GM21576 (cell line): ENCODE measurements at regions not wholly inside any gene's neighbourhood (a gene's known extent, or its start where the extent isn't known, plus 50 kb on each side); places are given as distances from the start of the nearest gene placed in this dataset.
"Not testable (repeated sequence)": the region's sequence is repeated elsewhere in the genome, so short reads cannot be mapped to it uniquely, and the experiment has no call there.

Experiments
- ATAC-seq: cut with Tn5 transposase; IDR thresholded peaks from one replicate; pipeline ENCODE4 v1.9.1; 2021; ENCODE audit warnings: mild to moderate bottlenecking, moderate library complexity; ENCODE audit not compliant: unreplicated experiment

DNA sequence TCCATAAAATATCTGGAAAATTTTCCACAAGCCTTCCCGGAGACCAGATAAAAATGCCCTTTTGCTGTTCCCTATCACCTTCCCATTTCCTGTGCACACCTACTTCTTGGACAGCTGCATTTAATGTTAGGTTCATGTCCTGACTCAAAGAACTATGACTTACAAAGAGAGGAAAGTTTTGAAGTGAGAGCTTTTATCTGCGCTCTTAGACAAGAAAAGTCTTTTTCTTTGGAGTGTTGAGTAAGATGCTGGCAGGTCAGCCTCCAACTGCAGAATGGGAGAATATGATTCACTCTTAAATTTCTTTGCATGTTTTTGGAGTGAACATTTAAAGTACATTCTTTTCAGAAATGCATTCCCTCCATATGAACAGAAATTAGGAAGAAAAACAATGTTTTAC lies 147.3 kb upstream of the DPH6 start:
- no peak for ATAC-seq

DNA sequence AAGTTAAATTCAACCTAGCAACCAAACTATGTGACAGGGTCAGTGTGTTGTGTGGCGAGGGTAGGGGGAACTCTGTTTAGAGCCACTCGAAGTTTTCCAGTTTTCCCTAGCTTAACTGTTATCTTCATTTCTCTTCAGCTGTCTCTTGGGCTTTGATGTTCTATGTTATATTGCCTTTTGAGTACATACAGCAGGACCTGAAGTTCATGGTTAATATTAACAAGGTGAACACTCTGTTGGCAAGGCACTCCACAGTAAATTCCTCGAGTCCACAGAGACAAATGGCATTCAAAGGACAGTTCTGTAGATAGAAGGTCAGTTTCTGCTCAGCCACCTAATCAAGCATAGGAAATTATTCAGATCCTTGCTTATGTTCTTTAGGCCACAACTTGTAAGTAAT lies 147.9 kb upstream of the DPH6 start:
- ATAC-seq: no peak

DNA sequence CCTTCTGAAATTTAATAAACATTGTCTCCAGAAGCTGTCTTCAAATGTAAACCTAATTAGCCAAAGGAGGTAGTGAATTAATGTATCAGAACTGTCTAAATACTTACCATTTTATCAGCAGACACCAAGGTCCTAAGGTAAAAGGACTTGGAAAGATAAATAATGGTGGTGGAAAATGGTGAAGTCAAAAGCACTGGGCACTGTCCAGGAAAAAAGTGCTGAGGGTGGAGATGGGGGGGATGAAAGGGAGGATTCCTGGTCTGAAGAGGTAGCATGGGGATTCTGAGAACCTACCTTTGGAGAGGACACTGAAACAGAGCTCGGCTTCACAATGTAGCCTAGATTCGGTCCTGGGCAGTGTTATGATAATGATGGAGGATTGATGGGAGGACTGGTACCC lies 149.0 kb upstream of the DPH6 start:
- ATAC-seq: no peak

DNA sequence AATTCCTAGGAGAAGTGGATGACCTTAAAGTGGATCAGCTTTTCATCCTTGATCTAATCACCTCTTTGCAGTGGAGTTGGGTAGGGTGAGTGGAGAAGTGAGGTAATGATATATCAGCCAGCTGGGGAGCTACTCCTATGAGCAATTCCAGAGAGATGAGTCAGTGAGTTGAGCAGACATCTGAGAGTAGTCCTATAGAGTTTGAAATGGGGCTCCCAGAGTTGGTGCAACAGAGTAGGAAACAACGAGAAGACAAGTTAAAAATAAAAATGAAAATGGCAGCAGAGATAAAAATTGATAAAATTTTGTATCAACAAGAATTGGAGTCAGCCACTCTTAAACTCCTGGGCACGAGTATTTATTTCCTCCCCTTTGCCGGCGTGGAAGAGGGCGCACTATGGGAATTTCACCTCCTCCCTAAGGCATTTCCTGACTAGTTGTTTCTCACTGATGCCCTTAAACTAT lies 150.8 kb upstream of the DPH6 start:
- ATAC-seq: no peak

DNA sequence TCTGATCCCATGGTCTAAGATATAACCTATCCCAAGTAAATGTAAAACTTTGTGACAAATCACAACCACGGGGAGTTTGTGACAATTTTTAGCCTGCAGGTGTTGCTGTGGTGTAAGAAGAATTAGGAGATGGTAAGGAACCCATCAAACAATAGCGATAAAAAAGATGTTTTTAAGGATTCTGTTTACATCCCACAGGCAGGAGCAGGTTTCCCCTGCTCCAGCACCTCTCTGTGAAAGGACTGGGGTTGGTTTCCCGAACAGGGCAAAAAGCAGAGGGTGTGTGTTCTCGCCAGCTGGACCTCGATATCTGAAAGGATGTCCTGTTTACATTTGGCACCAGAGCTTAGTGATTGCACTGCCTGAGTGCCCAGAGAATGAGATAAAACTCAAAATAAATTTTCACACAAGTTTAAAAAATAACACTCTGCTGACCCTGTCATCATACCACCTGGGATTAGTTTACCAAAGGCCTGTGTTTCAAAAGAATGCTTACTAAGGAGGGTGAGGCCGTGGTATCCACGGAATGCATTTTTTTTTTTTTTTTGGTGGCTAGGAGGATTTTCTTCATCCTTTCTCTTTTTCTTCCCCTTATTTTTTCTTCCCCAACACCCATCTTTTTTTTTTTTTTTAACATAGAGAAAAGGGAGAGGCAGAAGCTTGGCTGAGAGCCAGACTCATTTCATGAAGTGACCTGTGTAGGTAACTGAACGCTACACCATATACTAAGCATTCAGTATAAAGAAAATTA lies 151.8 kb upstream of the DPH6 start:
- ATAC-seq: no peak

DNA sequence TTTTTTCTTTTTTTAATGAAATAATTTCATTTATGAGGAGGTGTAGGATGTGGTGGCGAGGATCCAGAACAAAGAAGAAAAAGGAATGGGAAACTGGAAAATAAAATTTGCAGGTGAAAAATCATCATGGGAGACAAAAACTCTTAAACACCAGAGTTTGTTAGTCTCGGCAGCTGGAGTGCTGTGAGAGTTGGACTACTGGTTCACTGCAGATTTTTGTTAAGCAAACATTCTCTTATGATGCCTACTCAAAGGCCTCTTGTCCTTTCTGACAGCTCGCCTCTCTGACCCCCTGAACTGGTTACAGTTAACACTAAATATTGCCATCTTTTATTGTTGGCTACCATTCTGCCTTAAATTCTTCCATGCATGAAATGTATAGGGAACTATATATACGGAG lies 152.4 kb upstream of the DPH6 start:
- no peak for ATAC-seq

DNA sequence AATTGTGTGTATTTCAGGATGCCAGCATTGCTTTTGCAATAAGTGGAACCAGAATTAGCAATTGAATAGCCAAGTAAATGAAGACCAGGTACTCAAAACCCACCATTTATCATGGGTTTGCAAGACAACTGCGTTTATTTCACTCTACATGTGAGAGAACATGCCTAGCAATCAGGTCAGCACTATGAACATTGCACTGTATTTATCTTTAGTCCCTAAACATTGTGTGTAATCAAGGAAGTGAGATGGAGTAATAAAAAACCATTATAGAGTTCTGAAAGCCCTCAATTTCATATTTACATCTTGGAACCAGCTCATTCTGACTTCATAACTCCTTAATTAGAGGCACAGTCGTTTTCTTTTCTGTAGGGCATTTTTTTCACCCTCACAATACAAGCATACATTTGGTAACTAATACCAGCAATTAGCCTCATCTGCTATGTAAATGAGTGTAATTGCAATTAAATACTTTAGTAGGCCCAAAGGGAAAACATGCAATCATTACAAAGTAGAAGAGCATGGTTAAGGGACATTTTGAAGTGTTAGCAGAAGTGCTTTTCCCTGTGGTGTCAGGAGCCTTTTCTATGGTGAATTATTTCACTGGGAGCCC lies 153.1 kb upstream of the DPH6 start:
- ATAC-seq: no peak

DNA sequence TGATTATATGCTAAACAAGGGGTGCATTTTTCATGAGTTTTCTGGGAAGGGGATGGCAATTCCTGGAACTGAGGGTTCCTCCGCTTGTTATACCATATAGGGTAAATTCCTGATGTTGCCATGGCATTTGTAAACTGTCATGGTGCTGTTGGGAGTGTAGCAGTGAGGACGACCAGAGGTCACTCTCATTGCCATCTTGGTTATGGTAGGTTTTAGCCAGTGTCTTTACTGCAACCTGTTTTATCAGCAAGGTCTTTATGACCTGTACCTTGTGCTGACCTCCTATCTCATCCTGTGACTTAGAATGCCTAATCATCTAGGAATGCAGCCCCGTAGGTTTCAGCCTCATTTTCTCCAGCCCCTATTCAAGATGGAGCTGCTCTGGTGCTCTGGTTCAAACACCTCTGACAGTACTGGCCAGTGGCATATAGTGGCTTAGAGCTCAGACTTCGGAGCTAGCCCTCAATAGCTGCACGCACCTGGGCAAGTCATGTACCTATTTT lies 154.2 kb upstream of the DPH6 start:
- ATAC-seq: not testable (repeated sequence)

DNA sequence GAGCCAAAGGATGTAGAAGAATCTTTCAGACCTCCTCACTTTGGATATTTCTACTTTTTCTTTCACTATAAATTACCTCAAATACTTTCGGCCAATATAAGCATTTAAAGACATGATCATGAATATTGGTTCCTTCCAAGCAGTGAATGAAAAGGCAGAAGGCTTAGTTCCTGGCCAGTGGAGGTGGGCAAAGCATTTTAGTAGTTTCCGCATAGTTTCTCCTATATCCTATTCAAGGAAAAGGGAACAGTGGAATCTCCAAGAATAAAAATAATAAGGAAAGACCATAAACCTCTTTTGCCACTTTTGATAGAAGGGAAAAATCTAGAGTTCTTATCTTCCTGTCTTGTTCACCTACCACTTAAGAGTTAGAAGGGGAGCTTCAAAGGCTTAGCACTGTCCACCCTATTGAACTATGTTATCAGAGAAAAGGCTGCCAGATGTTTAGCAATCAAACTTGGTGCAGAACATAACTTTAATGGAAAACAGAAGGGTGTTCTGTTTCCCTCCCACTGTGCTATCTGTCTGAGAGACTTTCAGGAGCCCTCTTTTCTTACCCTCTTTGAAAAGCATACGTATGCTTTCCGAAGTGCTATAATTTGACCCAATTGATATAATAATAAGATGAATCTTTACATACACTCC lies 155.6 kb upstream of the DPH6 start:
- ATAC-seq: no peak

DNA sequence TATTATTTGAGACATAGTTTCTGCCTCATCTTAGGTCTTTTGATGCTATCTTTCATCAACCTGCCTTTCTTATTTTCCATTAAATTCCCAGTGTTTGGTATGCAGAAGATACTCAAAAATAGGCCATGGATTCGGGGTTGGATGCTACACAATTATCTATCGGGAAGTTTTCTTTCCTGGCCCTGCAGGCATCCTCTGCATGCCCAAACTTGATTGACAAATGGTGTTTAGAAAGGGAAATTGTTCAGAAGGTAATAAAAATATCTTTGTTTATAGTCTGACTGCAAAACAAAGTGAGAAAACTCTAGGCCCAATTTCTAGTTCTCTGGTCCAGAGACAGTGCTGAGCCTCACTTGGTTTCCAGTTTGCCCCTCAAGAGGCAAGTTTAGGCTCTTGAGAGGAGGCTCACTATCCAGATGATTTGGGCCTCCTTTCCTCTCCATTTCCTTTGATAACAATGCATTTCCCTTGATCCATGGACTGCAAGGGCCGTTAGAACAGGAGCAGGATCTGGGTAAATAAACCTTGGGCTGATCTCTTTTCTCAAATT lies 157.1 kb upstream of the DPH6 start:
- no peak for ATAC-seq

DNA sequence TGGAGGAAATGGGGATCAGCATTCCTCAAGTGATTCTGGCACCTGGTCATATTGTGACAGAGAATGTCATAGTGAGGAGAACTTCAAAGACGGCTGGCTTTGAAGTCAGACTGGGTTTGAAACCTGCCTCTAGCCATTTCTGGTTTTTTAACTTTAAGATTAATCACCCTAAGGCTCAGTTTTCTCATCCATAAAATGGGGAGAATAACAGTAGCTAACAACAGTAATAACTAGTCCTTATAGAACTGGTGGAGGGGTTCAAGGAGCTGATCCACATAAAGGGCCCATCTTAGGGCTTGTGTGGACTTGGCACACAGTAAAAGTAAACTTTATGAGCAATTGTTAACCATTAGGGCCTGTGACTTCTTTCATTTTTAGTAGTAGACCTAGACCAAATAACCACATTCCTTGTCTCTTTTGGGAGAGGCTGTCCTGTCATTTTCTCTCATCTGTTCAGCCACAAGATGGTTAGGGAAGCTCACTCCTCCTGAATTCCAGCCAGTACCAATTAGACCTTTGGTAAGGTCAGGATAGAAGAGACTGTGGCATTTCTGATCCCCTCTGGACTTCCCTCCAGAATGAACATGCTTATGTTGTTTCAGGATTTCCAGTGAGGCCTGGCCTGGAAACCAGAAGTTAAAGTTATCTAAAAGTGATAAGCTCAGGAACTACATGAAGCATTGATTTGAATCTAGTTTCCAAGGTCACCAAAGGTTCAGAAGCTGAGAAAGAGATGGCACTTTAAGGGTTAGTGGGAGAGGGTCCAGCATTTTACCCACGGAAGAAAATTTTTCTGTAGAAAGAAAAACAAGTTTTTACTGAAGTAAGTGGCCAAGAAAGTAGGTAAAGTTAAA lies 159.3 kb upstream of the DPH6 start:
- no peak for ATAC-seq

DNA sequence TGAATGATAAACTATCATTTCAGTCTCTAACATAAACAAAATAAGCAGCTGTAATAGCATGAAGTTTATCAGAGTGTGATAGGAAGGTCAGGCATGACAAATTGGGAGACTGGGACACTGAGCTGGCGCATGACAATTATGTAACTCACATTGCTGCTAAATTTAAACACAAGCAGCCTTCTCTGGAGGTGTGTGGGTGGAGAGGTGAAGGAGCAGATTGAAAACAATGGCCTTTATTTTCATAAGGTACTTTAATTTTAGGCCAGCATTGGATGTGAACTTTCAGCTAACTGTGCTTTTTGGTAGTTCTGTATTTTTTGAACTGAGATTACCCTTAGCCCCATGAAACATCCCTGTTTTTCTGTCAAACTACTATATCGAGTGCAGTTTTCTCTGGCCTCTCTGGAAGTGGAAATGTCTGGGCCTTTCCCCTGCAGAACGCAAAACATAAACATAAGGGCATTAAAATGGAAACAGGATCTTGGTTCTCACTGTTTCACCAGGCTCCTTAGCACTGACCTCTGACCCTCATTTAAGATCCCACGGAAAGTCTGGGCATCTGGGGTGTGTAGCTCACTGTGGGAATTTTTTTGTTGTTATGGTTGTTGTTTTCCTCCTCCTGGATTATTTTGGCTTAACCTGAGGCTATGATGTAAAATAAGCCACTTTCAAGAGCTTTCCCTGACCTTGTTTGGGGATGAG lies 160.1 kb upstream of the DPH6 start:
- ATAC-seq: no peak

DNA sequence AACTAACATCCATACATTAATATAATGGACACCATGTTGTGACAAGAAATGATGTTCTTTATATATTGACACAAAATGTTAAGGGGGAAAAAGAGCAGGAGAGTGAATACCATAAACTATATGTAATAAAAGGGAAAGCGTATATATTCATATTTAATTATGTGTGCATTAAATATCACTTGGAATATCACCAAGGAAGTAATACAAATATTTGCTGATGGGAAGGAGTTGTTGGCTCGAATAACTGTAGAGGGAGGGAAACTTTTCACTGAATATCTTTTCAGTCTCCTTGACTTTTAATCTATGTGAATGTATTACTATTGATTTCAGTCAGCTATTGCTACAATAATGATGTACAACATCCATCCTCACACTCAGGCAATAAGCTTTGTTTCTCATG lies 167.0 kb upstream of the DPH6 start:
- no peak for ATAC-seq

DNA sequence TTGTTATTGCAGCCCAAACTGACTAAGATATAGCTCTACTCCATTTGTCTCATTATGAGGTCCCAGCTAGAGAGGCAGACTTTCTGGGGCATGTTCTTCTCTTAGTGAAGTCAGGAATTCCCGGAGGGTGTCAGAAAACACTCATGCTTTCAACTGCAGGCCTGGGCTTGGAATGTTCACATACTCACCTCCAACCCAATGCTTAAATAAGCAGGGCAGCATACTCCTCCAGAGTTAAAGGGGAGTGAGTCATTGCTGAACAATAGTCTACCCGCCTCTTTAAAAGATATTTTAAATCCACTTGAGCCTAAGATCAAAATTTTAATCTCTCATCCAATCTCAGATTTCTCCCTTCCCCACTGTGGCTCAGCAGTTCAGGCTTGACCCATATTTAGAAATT lies 167.8 kb upstream of the DPH6 start:
- ATAC-seq: no peak

DNA sequence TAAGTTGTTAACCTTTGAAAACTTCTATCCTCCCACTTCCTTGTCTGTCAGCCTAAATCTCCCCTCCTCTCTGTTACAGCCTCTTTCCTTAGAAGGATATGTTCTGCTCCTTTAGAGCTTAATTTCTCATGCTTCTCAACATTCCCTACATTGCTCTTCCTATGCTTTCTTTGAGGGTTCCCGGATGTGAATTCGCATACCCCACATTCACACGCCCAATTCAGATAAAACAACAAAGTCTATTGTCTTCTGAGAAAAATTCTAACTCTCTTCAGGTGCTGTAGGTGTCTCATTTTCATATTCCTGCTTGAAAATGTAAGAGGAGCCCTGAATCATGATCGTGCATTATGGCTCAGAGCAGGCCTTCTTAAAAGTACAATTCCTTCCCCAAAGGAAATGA lies 171.8 kb upstream of the DPH6 start:
- no peak for ATAC-seq

DNA sequence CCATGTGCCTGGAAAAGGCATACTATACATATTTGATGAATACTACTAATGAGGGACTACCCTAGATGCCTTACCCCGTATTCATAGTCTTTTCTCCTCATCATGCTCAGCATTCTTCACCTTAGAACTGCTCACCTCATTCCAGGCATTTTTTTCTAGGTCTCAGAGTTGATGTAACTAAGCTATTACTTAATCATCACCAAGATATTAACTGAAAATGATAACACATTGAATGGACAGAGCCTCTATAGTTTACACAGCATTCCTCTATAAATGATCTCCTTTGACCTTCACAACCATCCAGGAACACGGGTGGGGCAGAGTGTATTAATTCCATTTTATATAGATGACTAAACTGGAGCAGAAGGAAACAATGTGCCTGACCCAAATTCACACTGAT lies 174.1 kb upstream of the DPH6 start:
- no peak for ATAC-seq

DNA sequence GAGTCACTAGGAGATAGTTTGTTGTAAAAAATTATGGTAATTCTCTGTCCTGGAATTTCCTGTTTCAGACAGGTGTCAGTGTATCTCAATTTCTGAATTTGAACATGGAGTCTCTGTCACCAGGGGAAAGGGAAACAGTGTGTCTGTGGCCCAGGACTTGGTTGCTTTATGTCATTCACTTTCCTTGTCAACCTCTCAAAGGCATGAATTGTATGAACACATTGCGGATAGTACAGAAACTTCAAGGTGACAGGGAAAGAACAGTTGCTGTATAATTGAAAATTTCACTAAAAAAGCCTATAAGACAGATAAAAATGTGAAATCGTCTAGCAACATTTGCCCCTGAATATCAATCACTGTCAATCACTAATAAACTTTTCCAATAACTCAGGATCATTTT lies 175.0 kb upstream of the DPH6 start:
- ATAC-seq: no peak

DNA sequence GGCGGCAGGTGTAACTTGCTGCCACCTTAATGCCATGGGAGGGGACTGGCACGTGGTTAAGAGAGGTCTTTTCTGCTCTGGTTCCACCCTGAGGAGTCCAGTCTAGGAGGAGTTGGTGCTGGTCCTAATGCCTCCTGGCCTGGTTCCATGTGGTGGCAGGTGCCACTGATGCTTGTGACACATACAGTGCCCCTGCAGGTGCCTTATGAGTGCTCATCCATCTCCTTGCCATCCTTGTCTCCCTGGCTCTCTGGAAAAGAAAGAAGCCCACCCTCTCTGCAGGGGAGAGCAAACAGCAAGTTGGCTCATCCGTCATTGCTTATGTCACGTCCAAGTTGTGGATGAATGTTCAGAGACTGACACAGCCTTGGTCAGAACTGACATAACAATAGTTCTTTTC lies 175.8 kb upstream of the DPH6 start:
- no peak for ATAC-seq

DNA sequence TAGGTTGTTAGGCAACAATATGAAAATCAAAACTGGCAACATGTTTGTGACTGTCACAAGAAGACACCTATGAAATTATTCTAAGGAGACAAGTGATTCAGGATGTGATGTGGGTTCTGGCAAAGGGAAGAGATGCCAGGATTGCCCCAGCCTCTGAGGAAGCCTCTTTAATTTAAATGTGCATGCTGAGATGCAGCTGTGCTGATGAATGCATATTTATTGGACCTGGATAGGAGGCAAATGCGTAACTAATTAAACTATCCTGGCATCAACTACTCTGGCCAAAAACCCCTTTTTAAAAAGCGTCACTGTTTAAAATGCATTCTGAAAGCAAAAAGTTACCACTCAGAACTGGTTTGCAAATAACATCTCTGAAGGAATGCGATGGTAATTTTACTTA lies 176.5 kb upstream of the DPH6 start:
- ATAC-seq: no peak

DNA sequence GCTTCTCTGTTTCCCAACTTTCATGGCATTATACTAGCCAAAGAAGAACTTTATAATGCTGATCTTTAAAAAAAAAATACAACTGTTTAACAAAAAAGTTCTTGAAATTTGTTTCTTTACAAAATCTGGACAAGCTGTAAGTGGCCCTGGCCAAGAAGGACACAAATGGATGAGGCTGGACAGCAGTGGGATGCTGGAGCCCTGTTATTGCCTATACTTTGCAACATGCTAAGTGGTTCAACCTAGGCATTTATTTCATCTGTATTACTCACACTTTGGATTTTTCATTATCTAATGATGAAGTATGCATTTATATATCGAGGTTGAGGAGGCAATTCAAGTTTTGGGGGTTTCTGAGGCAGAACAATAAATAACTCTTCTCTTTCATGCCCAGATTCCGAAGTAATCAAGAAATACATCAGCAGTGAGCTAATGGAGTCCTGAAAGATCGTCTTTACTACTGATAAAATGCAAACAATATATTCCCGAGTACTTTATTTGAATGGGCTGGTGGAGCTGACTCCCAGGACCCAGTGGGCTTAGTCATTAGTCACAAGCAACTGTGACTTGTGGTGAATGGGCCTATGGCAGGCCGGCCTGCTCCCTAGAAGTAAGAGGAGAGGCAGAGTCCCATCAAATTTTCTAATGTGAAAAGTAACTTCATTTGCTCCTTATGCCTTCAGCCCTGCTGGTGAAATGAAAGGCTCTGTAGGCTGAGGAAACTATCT lies 177.3 kb upstream of the DPH6 start:
- ATAC-seq: no peak
